GM12891 (cell line): ENCODE measurements at regions not wholly inside any gene's neighbourhood (a gene's known extent, or its start where the extent isn't known, plus 50 kb on each side); places are given as distances from the start of the nearest gene placed in this dataset.

Experiments used
- DNase-seq: peaks from one replicate; pipeline ENCODE4 v3.0.0; 2011; ENCODE audit warnings: low spot score; ENCODE audit not compliant: insufficient read length
- FAIRE-seq: peaks from 2 replicates; lab custom pipeline; 2011; peaks lifted over from hg19 to GRCh38; lab: Jason Lieb, UNC
- PAX5 ChIP-seq: IDR thresholded peaks from 2 replicates; pipeline ENCODE4 v1.6.1; 2011; ENCODE audit warnings: low read length, moderate library complexity, mild to moderate bottlenecking; ENCODE audit not compliant: insufficient read depth, severe bottlenecking
- POLR2A ChIP-seq: IDR thresholded peaks from 2 replicates; pipeline ENCODE4 v1.6.1; 2011; ENCODE audit warnings: low read depth, low read length, control low read depth
- POLR2AphosphoS5 ChIP-seq: IDR thresholded peaks from 2 replicates; pipeline ENCODE4 v1.6.1; 2011; ENCODE audit warnings: low read depth, low read length, control low read depth
- POU2F2 ChIP-seq: IDR thresholded peaks from 2 replicates; pipeline ENCODE4 v1.6.1; 2011; ENCODE audit warnings: low read depth, mild to moderate bottlenecking, control low read depth, low read length, moderate library complexity
- SPI1 ChIP-seq: IDR thresholded peaks from 2 replicates; pipeline ENCODE4 v1.6.1; 2011; ENCODE audit warnings: low read depth, low read length, control low read depth
- TAF1 ChIP-seq: IDR thresholded peaks from 2 replicates; pipeline ENCODE4 v1.6.1; 2011; ENCODE audit warnings: low read depth, low read length, control low read depth

GRCh38 chr11:13868710-13869397, 93.7 kb upstream of the SPON1 start:
- DNase-seq = no peak
- TF ChIP-seq POLR2AphosphoS5 (no peak), TAF1 (no peak), POU2F2 (no peak), PAX5 (no peak)
- FAIRE-seq = no peak

- TF ChIP-seq SPI1 (no peak), POLR2A (no peak), POLR2AphosphoS5 (no peak), TAF1 (no peak), POU2F2 (no peak), PAX5 (no peak)
- no peak for FAIRE-seq
Observed at GRCh38 chr11:13869398-13869886, 93.1 kb upstream of the SPON1 start.

GRCh38 chr11:13874597-13874996, 87.9 kb upstream of the SPON1 start:
- DNase-seq (no peak), FAIRE-seq (no peak)
- no peak for TF ChIP-seq POU2F2
- no peak for TF ChIP-seq SPI1
- TF ChIP-seq TAF1 = no peak
- no peak for TF ChIP-seq POLR2AphosphoS5
- TF ChIP-seq POLR2A = no peak
- no peak for TF ChIP-seq PAX5

More at GRCh38 chr11:13869398-13869886, 93.1 kb upstream of the SPON1 start:
- DNase-seq = no peak

GRCh38 chr11:13875643-13876042, 86.9 kb upstream of the SPON1 start:
- FAIRE-seq = no peak
- no peak for TF ChIP-seq POU2F2
- no peak for DNase-seq

GRCh38 chr11:13876423-13876822, 86.1 kb upstream of the SPON1 start:
- FAIRE-seq (no peak), DNase-seq (no peak)
- TF ChIP-seq POLR2AphosphoS5 (no peak), POLR2A (no peak), POU2F2 (no peak), PAX5 (no peak), TAF1 (no peak), SPI1 (no peak)

GRCh38 chr11:13878077-13878476, 84.4 kb upstream of the SPON1 start:
- DNase-seq (no peak), FAIRE-seq (no peak)
- no peak for TF ChIP-seq POLR2A
- TF ChIP-seq POLR2AphosphoS5 = no peak
- no peak for TF ChIP-seq POU2F2
- TF ChIP-seq SPI1 = no peak
- no peak for TF ChIP-seq TAF1

GRCh38 chr11:13880634-13881033, 81.9 kb upstream of the SPON1 start:
- TF ChIP-seq POLR2A (no peak), PAX5 (no peak), POU2F2 (no peak), POLR2AphosphoS5 (no peak), SPI1 (no peak), TAF1 (no peak)
- FAIRE-seq (no peak), DNase-seq (no peak)

- FAIRE-seq = no peak
- TF ChIP-seq TAF1 (no peak), POU2F2 (no peak), POLR2AphosphoS5 (no peak), POLR2A (no peak), PAX5 (no peak), SPI1 (no peak)
- DNase-seq = no peak
Observed at GRCh38 chr11:13881226-13881905, 81.2 kb upstream of the SPON1 start.

- no peak for DNase-seq
- TF ChIP-seq TAF1 (no peak), POLR2A (no peak), SPI1 (no peak), POU2F2 (no peak), POLR2AphosphoS5 (no peak), PAX5 (no peak)
- no peak for FAIRE-seq
Observed at GRCh38 chr11:13883042-13883441, 79.5 kb upstream of the SPON1 start.

- FAIRE-seq = no peak
- no peak for DNase-seq
- no peak for TF ChIP-seq SPI1
- TF ChIP-seq TAF1 = no peak
- no peak for TF ChIP-seq POLR2AphosphoS5
- no peak for TF ChIP-seq POU2F2
- TF ChIP-seq POLR2A = no peak
- TF ChIP-seq PAX5 = no peak
Observed at GRCh38 chr11:13883589-13883988, 78.9 kb upstream of the SPON1 start.
